K562 (cell line): ENCODE measurements at regions not wholly inside any gene's neighbourhood (a gene's known extent, or its start where the extent isn't known, plus 50 kb on each side); places are given as distances from the start of the nearest gene placed in this dataset.

ENCODE experiments used
- ATAC-seq: fragments of 200-7000 bp; cut with Tn5 transposase; 3 replicates; pipeline ENCODE4 v1.9.1; 2020; ENCODE audit warnings: moderate library complexity
- BruUV-seq: library from RNA; stranded (reverse); fragments of 400-500 nt; replicated peaks from 2 replicates; lab custom pipeline; 2021; lab: Mats Ljungman, UMichigan
- CTCF ChIA-PET: fragments of 300-600 bp; formaldehyde crosslinking; extraction: SDS; loops from one replicate; lab custom pipeline; 2021; ENCODE audit warnings: low intra/inter-chr PET ratio; lab: Yijun Ruan, JAX
- POLR2A ChIA-PET: fragments of 300-600, 350-650 bp; sonication (Branson Sonifier 250); formaldehyde crosslinking; extraction: SDS; loops from one replicate; lab custom pipeline; 2021; ENCODE audit warnings: antibody characterized with exemption, inconsistent platforms; lab: Yijun Ruan, JAX
- DNase-seq, 4 experiments: peaks; one replicate each; pipeline versions ENCODE4 v3.0.0 to v3.0.0-alpha.2; 2011 to 2018; ENCODE audit warnings: low spot score in 3 of 4, mixed read lengths in 3 of 4; ENCODE audit errors: extremely low read depth in 1 of 4
- FAIRE-seq: peaks from 2 replicates; lab custom pipeline; 2011; peaks lifted over from hg19 to GRCh38; lab: Jason Lieb, UNC
- H2AFZ ChIP-seq: 2 replicates; pipeline ENCODE4 v1.6.0; 2011; ENCODE audit warnings: low read depth, low read length, control low read depth, inconsistent platforms
- H3K27ac ChIP-seq: fragments of 200-600 bp; 3 replicates; pipeline ENCODE4 v1.8.0; 2011; ENCODE audit warnings: low read depth, mild to moderate bottlenecking, control low read depth, inconsistent platforms, low read length, moderate library complexity, mixed read lengths; ENCODE audit errors: extremely low read depth
- H3K27me3 ChIP-seq, 2 experiments: fragments of 300-600 bp in 1 of 2; 2 replicates in 1 of 2; 3 replicates in 1 of 2; pipeline versions ENCODE4 v1.6.0 to v1.8.0; 2011; ENCODE audit warnings: inconsistent platforms in 2 of 2, low read length in 2 of 2, mild to moderate bottlenecking in 1 of 2, mixed read lengths in 1 of 2, moderate library complexity in 1 of 2; ENCODE audit not compliant: control insufficient read depth in 2 of 2, insufficient read depth in 2 of 2
- H3K36me3 ChIP-seq: fragments of 300-600 bp; 3 replicates; pipeline ENCODE4 v1.8.0; 2011; ENCODE audit warnings: mild to moderate bottlenecking, low read length, inconsistent platforms; ENCODE audit not compliant: control insufficient read depth, insufficient read depth
- H3K4me1 ChIP-seq, 2 experiments: fragments of 200-600 bp in 1 of 2; replicated peaks in 1 of 2; 2 replicates in 1 of 2; 3 replicates in 1 of 2; pipeline versions ENCODE4 v1.5.1 to v1.8.0; 2011; ENCODE audit warnings: inconsistent platforms in 2 of 2, low read length in 2 of 2, mild to moderate bottlenecking in 1 of 2, mixed read lengths in 1 of 2, moderate library complexity in 1 of 2; ENCODE audit not compliant: control insufficient read depth in 2 of 2, insufficient read depth in 2 of 2
- H3K4me2 ChIP-seq: 2 replicates; pipeline ENCODE4 v1.6.1; 2011; ENCODE audit warnings: low read length, control low read depth, inconsistent platforms, mixed read lengths; ENCODE audit not compliant: insufficient read depth
- H3K4me3 ChIP-seq: fragments of 200-600 bp; sonication (generic), shearing (Covaris generic); 2 replicates; pipeline ENCODE4 v1.5.1; 2016; ENCODE audit warnings: control low read depth, inconsistent platforms
- H3K79me2 ChIP-seq: fragments of 200-600 bp; 3 replicates; pipeline ENCODE4 v1.8.0; 2011; ENCODE audit warnings: low read length, inconsistent platforms; ENCODE audit not compliant: control insufficient read depth, insufficient read depth
- H3K9ac ChIP-seq, 2 experiments: 2 replicates each; pipeline versions ENCODE4 v1.6.0 to v1.6.1; 2011; ENCODE audit warnings: low read depth in 2 of 2, low read length in 2 of 2, control low read depth in 1 of 2, inconsistent platforms in 1 of 2, mild to moderate bottlenecking in 1 of 2, mixed read lengths in 1 of 2; ENCODE audit not compliant: insufficient read depth in 1 of 2
- H3K9me1 ChIP-seq: one replicate; pipeline ENCODE4 v1.6.0; 2011; ENCODE audit warnings: inconsistent platforms, mild to moderate bottlenecking, low read length, moderate library complexity; ENCODE audit not compliant: control insufficient read depth, insufficient read depth
- H3K9me3 ChIP-seq: replicated peaks from 2 replicates; pipeline ENCODE4 v1.5.1; 2011; ENCODE audit warnings: low read depth, low read length, inconsistent platforms; ENCODE audit not compliant: control insufficient read depth, insufficient read depth
- H4K20me1 ChIP-seq: replicated peaks from 2 replicates; pipeline ENCODE4 v1.6.1; 2011; ENCODE audit warnings: low read length, inconsistent platforms, mixed read lengths; ENCODE audit not compliant: control insufficient read depth, insufficient read depth
- FOXP1 ChIP-seq: sonication (generic); formaldehyde crosslinking; IDR thresholded peaks from 2 replicates; pipeline ENCODE4 v1.8.0; 2022; ENCODE audit warnings: mild to moderate bottlenecking, missing genetic modification reagents
- GABPB2 ChIP-seq: fragments of 250-450 bp; sonication (Bioruptor Pico); conservative IDR thresholded peaks from 2 replicates; pipeline ENCODE4 v1.5.1; 2021; ENCODE audit warnings: mild to moderate bottlenecking
- ILK ChIP-seq: fragments of 450-650 bp; IDR thresholded peaks from 2 replicates; pipeline ENCODE4 v1.6.1; 2016; ENCODE audit warnings: missing genetic modification characterization, low read depth, mild to moderate bottlenecking, missing compliant biosample characterization, moderate library complexity, borderline replicate concordance
- MED1 ChIP-seq: sonication (generic); formaldehyde crosslinking; IDR thresholded peaks from 2 replicates; pipeline ENCODE4 v1.8.1; 2023; ENCODE audit warnings: missing genetic modification reagents, borderline replicate concordance
- PRMT5 ChIP-seq: sonication (generic); formaldehyde crosslinking; IDR thresholded peaks from 2 replicates; pipeline ENCODE4 v1.5.0; 2020; ENCODE audit warnings: missing genetic modification reagents
- RBM17 ChIP-seq: fragments of 200-400 bp; formaldehyde crosslinking; IDR thresholded peaks from 2 replicates; pipeline ENCODE4 v1.6.1; 2017; ENCODE audit warnings: low read depth, mild to moderate bottlenecking, low read length, borderline replicate concordance
- THRAP3 ChIP-seq: fragments of 450-650 bp; IDR thresholded peaks from 2 replicates; pipeline ENCODE4 v1.6.1; 2016; ENCODE audit warnings: mild to moderate bottlenecking, inconsistent platforms, borderline replicate concordance
- YBX1 ChIP-seq: fragments of 450-650 bp; IDR thresholded peaks from 2 replicates; pipeline ENCODE4 v1.7.1; 2016; ENCODE audit warnings: mild to moderate bottlenecking
- ZFPM2 ChIP-seq: fragments of 250-450 bp; sonication (Bioruptor Pico); IDR thresholded peaks from 2 replicates; pipeline ENCODE4 v1.5.1; 2022; ENCODE audit warnings: mild to moderate bottlenecking
- ZNF212 ChIP-seq: fragments of 450-650 bp; formaldehyde crosslinking; IDR thresholded peaks from 2 replicates; pipeline ENCODE4 v1.4.0; 2020; ENCODE audit warnings: mild to moderate bottlenecking
- ZNF23 ChIP-seq: fragments of 250-450 bp; sonication (Bioruptor Pico); IDR thresholded peaks from 2 replicates; pipeline ENCODE4 v1.4.0; 2020; ENCODE audit warnings: mild to moderate bottlenecking
- ZNF586 ChIP-seq: fragments of 450-650 bp; formaldehyde crosslinking; conservative IDR thresholded peaks from 2 replicates; pipeline ENCODE4 v1.4.0; 2020; ENCODE audit warnings: mild to moderate bottlenecking, moderate library complexity
- ZNF785 ChIP-seq: fragments of 250-450 bp; sonication (Bioruptor Pico); IDR thresholded peaks from 2 replicates; pipeline ENCODE4 v1.4.0; 2020; ENCODE audit warnings: mild to moderate bottlenecking
- WGBS: fragments of 100-300 bp; shearing (Covaris generic); methylation state at CpG from one replicate; pipeline ENCODE4 v1.1.6; 2016; ENCODE audit warnings: low coverage, mixed read lengths; ENCODE audit not compliant: insufficient coverage; ENCODE audit errors: missing lambda C conversion rate; 5-methylcytosine and 5-hydroxymethylcytosine counted together
- in situ Hi-C: fragments of 300-500 bp; cut with MboI; formaldehyde crosslinking; loops from 4 replicates; pipeline ENCODE4 v1.15.0; 2018; ENCODE audit warnings: inconsistent platforms, mixed read lengths
- intact Hi-C: fragments of 100-400 bp; cut with micrococcal nuclease; formaldehyde crosslinking; loops from 2 replicates; pipeline ENCODE4 v1.14.2; 2022
- TF ChIP-seq, protein P1 (sequence below): IDR thresholded peaks from 2 replicates; pipeline ENCODE4 v1.6.1; 2012; ENCODE audit warnings: low read depth, low read length, improper control_type of control experiment, borderline replicate concordance

DNA sequence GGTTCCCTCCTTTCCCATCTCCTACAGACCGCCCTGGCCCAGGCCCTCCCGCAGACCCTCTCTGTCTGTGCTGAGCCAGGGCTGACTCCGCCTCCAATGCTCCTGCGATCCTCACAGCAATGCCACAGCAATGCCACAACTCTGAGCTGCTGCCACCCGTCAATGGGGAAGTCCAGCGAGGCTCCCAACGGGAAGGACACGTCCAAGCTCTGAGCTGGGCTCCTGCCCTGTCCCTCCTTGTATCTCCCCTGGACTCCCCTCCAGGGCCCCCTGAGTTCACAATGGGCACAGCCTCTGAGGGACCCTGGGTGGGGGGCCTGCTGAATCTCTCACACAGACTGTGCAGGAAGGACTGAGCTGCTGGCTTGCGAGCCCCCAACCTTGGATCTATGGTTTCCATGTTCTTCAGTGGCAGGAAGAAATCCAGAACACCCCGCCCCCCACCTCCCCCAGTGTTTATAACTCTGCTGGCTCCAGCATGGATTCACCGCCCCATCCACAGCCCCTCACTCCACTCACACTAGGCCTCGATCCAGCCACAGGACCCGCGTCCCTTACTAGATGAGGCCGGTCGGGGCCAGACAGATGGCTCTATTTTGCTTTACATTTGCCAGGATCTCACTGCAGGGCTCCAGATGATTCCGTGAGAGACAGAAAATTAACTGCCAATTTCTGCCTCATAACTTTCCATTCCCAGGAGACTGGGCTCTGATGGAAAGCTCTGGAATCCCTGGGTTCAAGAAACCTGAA lies 338.0 kb downstream of the MATN1 start:
- WGBS, result 2% methylated on average over 17 of the region's 17 CpGs
- Histone ChIP-seq H3K4me3 (no peak overlapping the region), H3K9ac (no peak overlapping the region), H3K4me1 (no peaks in the 10 kb centered on the region), H3K27me3 (peaks cover 3 to 41% of the 10 kb centered on the region in 2 experiments; a peak in 3 of 5 replicates), H4K20me1 (peaks cover 8% of the 10 kb centered on the region), H3K9me1 (no peaks in the 10 kb centered on the region), H3K36me3 (no peaks in the 10 kb centered on the region), H3K9me3 (no peaks in the 10 kb centered on the region), H3K27ac (no peak overlapping the region), H3K79me2 (no peaks in the 10 kb centered on the region), H2AFZ (no peak overlapping the region), H3K4me2 (no peak overlapping the region)
- POLR2A ChIA-PET, result no interaction called here
- TF ChIP-seq ZFPM2 (CRISPR knock-in tag), result no peak
- no peak for TF ChIP-seq RBM17
- no peak for TF ChIP-seq FOXP1 (CRISPR knock-in tag)
- no peak for TF ChIP-seq PRMT5 (CRISPR knock-in tag)
- TF ChIP-seq, protein P1, sequence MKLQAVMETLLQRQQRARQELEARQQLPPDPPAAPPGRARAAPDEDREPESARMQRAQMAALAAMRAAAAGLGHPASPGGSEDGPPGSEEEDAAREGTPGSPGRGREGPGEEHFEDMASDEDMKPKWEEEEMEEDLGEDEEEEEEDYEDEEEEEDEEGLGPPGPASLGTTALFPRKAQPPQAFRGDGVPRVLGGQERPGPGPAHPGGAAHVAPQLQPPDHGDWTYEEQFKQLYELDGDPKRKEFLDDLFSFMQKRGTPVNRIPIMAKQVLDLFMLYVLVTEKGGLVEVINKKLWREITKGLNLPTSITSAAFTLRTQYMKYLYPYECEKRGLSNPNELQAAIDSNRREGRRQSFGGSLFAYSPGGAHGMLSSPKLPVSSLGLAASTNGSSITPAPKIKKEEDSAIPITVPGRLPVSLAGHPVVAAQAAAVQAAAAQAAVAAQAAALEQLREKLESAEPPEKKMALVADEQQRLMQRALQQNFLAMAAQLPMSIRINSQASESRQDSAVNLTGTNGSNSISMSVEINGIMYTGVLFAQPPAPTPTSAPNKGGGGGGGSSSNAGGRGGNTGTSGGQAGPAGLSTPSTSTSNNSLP, result no peak
- TF ChIP-seq THRAP3, result no peak
- TF ChIP-seq YBX1, result no peak
- TF ChIP-seq ZNF586 (CRISPR knock-in tag), result no peak
- no peak for TF ChIP-seq ILK (tag)
- no peak for TF ChIP-seq ZNF785 (CRISPR knock-in tag)
- TF ChIP-seq GABPB2 (CRISPR knock-in tag), result no peak
- TF ChIP-seq ZNF23 (CRISPR knock-in tag), result no peak
- TF ChIP-seq MED1, result no peak
- no peak for TF ChIP-seq ZNF212
- in situ Hi-C loops (no loop called here), intact Hi-C loops (loop anchor here (10.0 kb wide), 1 partner anchor 389 kb away; no protein-coding TSS in a partner anchor)
- CTCF ChIA-PET, result interaction anchor here (0.7 kb wide), 1 partner anchor 585 kb away, joined by 3 read pairs; no protein-coding TSS in a partner anchor
- no TSS peak for BruUV-seq
- FAIRE-seq, result no peak
- no peak for ATAC-seq
- no peak for DNase-seq
